HG02981 (cell line): ENCODE measurements at regions not wholly inside any gene's neighbourhood (a gene's known extent, or its start where the extent isn't known, plus 50 kb on each side); places are given as distances from the start of the nearest gene placed in this dataset.
"Not testable (repeated sequence)": the region's sequence is repeated elsewhere in the genome, so short reads cannot be mapped to it uniquely, and the experiment has no call there.

Experiments used
- ATAC-seq: cut with Tn5 transposase; IDR thresholded peaks from one replicate; pipeline ENCODE4 v1.9.1; 2021; ENCODE audit warnings: mild to moderate bottlenecking, moderate library complexity; ENCODE audit not compliant: unreplicated experiment

GRCh38 chr11:98411777-98412176 lies 609.0 kb upstream of the CNTN5 start:
- ATAC-seq, result no peak

DNA sequence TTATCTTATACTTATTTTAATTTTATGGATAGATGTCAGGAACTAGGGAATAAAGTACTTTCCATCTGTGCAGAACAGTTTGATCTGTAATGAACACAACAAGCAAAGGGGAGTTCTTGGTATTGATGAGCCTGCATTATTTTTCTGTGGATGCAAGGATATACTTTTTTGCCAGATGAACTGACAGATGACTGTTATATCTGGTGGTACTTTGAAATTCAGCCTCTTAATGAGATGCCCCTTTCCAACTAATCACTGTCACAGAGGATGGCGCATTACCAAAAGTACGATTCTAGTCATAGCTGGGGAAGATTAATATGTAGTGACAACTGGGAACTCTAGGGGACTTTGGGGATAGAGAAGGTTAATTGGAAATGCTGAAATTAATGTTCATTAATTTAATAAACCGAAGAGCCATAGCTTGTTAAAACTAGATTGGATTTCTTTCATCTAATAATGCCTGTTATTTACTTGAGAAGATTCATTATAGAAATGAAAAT lies 603.4 kb upstream of the CNTN5 start:
- no peak for ATAC-seq

- ATAC-seq, result no peak
Measured at GRCh38 chr11:98423933-98424332, 596.8 kb upstream of the CNTN5 start.

DNA sequence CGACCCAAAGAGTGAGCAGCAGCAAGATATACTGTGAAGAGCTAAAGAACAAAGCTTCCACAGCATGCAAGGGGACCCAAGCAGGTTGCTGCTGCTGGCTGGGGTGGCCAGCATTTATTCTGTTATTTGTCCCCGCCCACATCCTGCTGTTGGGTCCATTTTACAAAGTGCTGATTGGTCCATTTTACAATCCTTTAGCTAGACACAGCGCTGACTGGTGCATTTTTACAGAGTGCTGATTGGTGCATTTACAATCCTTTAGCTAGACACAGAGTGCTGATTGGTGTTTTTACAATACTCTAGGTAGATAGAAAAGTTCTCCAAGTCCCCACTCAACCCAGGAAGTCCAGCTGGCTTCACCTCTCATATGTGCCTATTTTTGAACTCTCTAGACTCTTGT lies 596.0 kb upstream of the CNTN5 start:
- ATAC-seq, result not testable (repeated sequence)

DNA sequence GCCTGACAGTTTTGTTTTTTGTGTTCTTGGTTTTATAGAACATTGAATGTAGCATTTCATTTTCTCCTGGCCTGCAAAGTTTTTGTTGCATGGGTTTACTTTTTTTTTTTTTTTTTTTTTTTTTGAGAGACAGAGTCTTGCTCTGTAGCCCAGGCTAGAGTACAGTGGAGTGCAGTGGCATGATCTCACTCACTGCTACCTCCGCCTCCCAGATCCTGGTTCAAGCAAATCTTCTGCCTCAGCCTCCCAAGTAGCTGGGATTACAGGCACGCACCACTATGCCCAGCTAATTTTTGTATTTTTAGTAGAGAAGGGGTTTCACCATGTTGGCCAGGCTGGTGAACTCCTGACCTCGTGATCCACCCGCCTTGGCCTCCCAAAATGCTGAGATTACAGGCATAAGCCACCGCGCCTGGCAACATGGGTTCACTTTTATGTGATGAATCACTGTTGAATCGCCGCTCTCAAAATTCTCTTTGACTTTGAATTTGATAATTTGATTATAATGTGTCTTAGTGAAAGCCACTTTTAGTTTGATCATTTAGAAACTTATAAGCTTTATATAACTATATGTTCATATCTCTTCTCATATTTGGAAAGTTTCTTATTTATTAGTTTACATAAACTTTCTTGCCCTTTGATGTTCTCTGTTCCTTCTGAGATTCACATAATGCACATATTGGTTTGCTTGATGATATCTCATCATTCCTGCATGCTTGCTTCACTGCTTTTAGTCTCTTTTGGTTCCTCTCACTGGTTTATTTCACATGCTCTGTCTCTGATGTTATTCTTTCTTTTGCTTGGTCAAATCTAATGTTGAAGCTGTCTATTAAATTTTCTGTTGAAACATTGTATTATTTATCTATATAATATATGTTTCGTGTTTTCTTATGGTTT lies 589.0 kb upstream of the CNTN5 start:
- no peak for ATAC-seq

DNA sequence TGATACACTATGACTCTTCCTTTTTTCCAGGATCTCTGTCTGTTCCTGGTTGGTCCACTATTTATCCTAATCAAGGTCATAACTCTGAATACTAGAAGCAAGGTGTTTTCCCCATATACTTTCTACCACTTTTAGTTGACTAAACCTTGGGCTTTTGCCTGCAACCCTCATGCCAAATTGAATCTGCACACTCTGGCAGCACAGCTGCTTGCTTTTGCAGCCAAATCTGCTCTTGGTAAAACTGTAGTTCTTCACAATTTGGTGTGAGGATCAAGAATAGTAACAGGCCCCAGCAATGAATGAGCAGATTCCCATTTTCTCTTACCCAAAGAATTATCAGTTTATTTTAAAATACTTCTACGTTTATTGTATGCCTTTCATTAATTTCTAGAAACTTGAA lies 586.5 kb upstream of the CNTN5 start:
- ATAC-seq, result no peak

- ATAC-seq, result no peak
Measured at GRCh38 chr11:98453378-98453777, 567.4 kb upstream of the CNTN5 start.

DNA sequence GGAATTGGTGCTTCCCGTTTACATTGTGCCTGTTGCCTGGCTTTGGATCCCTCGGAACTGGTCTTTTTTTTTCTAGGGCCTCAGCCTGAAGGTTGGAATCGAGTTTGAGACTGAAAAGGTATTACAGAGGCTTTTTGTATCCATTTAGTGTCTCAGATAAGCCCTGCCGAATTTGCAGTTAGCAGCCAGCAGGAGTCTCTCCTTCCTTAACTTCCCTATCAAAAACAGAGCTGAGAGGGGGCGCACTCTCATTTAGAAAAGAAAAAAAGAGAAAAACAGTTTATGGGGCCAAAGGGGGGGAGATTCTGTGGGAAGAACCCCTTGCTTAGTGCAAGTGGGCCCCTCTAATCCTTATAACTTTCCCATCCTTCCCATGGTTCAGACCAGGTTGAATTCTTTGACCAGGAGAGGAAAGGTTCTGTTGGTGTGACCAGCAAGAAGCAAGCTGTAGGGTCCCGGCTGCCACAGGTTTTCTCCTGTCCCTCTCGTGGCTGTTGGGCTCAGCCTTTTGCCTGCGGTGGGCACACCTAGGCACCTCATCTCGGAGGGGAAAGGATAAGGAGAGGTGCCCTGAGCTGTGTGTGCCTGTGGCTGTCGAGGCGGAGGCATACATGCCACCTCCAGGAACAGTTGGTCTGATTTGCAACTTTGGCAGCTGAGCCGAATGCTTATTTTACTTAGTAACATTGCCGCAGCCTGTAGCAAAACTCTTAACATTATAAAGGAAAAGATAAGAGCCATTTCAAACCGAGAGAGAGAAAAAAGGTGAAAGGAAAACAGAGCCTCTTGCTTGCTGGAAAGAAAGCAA lies 565.0 kb upstream of the CNTN5 start:
- ATAC-seq, result no peak

- no peak for ATAC-seq
Measured at GRCh38 chr11:98456308-98456680, 564.5 kb upstream of the CNTN5 start.

DNA sequence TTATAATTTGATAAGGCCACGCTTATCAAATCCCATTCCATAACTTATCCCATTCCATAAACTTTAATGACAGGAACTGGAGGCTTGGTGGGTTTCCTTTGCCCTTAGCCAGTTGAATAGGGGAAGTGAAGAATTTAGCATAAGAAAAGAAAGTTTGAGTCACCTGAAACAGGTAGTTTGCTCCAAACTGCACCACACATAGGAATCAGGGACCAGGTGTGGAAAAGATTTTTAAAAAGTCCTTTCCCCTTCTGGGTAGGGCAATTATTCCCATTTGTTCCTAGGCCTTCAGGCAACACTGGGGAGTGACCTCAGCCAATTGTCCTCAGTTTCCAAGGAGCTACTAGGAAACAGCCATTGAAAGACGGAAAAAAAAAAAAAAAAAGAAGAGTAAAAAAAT lies 525.7 kb upstream of the CNTN5 start:
- no peak for ATAC-seq

GRCh38 chr11:98495601-98496000 lies 525.1 kb upstream of the CNTN5 start:
- ATAC-seq, result no peak

DNA sequence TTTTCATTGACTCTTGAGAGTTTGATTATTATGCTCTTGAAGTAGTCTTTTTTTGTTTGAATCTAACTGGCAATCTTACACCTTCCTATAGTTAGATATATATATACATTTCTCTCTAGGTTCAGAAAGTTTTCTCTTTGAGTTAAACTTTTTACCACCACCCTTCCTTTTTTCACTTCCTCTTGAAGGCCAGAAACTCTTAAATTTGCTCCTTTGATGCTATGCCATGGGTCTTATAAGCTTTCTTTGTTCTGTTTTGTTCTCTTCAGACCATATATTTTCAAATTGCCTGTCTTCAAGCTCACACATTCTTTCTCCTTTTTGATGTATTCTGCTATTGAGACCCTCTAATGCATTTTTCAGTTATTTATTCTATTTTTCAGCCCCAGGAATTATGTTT lies 513.5 kb upstream of the CNTN5 start:
- ATAC-seq, result no peak

GRCh38 chr11:98512938-98513337 lies 507.8 kb upstream of the CNTN5 start:
- no peak for ATAC-seq

- ATAC-seq, result no peak
Measured at GRCh38 chr11:98531576-98531975, 489.2 kb upstream of the CNTN5 start.

GRCh38 chr11:98536023-98536422 lies 484.7 kb upstream of the CNTN5 start:
- ATAC-seq, result no peak

- not testable (repeated sequence) for ATAC-seq
Measured at GRCh38 chr11:98538358-98538757, 482.4 kb upstream of the CNTN5 start.

- no peak for ATAC-seq
Measured at GRCh38 chr11:98545544-98546175, 475.1 kb upstream of the CNTN5 start.

- ATAC-seq, result no peak
Measured at GRCh38 chr11:98549571-98549970, 471.2 kb upstream of the CNTN5 start.

DNA sequence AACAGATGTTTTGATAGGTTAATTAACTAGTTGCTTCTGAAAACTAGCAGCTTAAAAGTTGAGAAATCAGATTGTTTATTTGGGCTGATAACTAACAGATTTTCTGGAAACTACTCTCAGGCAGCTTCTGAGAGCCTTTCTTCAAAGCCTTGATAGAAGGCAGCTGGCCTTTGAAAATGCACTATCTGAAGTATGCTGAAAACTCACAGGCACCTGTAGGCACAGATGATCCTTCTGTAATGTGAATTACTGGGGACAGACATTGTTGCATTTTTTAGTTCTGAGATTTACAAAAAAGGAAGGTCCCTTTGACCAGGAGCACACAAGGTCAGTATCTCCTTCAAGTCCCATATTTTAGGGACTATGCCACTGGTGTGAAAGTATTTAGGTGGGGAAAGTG lies 460.8 kb upstream of the CNTN5 start:
- no peak for ATAC-seq

GRCh38 chr11:98561252-98561651 lies 459.5 kb upstream of the CNTN5 start:
- no peak for ATAC-seq

- ATAC-seq, result no peak
Measured at GRCh38 chr11:98561877-98562395, 458.8 kb upstream of the CNTN5 start.
